ENCODE measurements at regions not wholly inside any gene's neighbourhood (a gene's known extent, or its start where the extent isn't known, plus 50 kb on each side); places are given as distances from the start of the nearest gene placed in this dataset.
"Not testable (repeated sequence)": the region's sequence is repeated elsewhere in the genome, so short reads cannot be mapped to it uniquely, and the experiment has no call there.

DNA sequence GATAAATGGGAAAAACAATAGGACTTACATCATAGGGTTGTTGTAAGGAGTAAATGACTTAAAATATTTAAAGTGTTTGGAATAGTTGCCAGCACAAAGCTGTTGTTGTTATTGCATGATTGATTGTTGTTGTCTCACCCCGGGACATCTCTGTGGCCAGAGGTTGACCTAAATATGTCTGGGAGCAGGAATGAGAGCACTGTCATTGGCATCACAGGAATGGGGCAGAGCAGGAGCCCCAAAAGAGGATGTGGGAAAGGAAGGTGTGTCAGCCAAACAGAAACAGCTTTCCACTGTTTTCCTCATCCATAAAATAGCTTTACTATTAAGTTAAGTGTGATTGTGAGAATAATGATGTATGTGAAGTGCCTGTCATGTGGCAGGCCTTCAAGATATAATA, 121.6 kb downstream of the TMEM168 start:
- Histone ChIP-seq H3K27me3 (no peaks in the 10 kb centered on the region), H3K4me3 (no peak overlapping the region), H3K9me3 (no peaks in the 10 kb centered on the region), H3K27ac (no peak overlapping the region), H3K36me3 (no peaks in the 10 kb centered on the region), H3K4me1 (no peaks in the 10 kb centered on the region)
- ATAC-seq: no peak
- DNase-seq: no peak
- WGBS, 2 donors: 65 to 74% methylated on average over 1 of the region's 1 CpG
- TF ChIP-seq, protein P1, sequence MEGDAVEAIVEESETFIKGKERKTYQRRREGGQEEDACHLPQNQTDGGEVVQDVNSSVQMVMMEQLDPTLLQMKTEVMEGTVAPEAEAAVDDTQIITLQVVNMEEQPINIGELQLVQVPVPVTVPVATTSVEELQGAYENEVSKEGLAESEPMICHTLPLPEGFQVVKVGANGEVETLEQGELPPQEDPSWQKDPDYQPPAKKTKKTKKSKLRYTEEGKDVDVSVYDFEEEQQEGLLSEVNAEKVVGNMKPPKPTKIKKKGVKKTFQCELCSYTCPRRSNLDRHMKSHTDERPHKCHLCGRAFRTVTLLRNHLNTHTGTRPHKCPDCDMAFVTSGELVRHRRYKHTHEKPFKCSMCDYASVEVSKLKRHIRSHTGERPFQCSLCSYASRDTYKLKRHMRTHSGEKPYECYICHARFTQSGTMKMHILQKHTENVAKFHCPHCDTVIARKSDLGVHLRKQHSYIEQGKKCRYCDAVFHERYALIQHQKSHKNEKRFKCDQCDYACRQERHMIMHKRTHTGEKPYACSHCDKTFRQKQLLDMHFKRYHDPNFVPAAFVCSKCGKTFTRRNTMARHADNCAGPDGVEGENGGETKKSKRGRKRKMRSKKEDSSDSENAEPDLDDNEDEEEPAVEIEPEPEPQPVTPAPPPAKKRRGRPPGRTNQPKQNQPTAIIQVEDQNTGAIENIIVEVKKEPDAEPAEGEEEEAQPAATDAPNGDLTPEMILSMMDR (IDR thresholded peaks at IDR 0.05): no peak
- intact Hi-C loops (cut with DNase I): loop anchor here in 1 of 10 donors (10.0 kb wide), 1 partner anchor 64 kb away; no protein-coding TSS in a partner anchor

GRCh38 chr7:112669306-112669705, 120.9 kb downstream of the TMEM168 start:
- no peak overlapping the region for H3K4me3 ChIP-seq
- H3K36me3 ChIP-seq: no peaks in the 10 kb centered on the region
- H3K27ac ChIP-seq: no peak overlapping the region
- intact Hi-C loops (cut with DNase I): loop anchor here in 1 of 10 donors (10.0 kb wide), 1 partner anchor 65 kb away; no protein-coding TSS in a partner anchor
- TF ChIP-seq, protein P1 (IDR thresholded peaks at IDR 0.05): no peak
- H3K9me3 ChIP-seq: no peaks in the 10 kb centered on the region
- no peaks in the 10 kb centered on the region for H3K4me1 ChIP-seq
- H3K27me3 ChIP-seq: no peaks in the 10 kb centered on the region
- DNase-seq: no peak
- ATAC-seq: no peak

DNA sequence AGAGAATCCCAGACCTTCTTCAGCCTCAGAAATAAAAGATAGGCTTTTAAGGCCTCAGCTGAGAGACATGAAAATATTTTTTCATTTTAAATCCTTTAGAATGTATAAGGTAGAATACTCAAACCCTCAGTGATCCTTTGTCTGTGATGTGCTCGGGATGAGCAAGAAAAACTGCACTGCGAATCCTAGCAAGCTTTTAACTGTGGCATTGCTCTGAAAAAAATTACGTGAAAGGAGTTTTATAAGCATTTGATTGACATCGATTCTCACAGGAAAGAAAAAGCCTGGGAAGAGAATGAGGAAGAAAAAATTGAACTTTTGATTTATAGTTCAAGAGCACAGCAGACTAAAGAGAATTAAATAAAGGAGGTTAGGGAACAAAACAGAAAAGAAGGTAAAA, 120.0 kb downstream of the TMEM168 start:
- intact Hi-C loops (cut with DNase I): no loop called here
- Histone ChIP-seq H3K9me3 (no peaks in the 10 kb centered on the region), H3K4me1 (no peaks in the 10 kb centered on the region), H3K4me3 (no peak overlapping the region), H3K27ac (no peak overlapping the region), H3K27me3 (no peaks in the 10 kb centered on the region), H3K36me3 (no peaks in the 10 kb centered on the region)
- DNase-seq (no peak), ATAC-seq (no peak)
- TF ChIP-seq, protein P1 (IDR thresholded peaks at IDR 0.05): no peak
- WGBS, 2 donors: 82 to 90% methylated on average over 4 of the region's 4 CpGs

DNA sequence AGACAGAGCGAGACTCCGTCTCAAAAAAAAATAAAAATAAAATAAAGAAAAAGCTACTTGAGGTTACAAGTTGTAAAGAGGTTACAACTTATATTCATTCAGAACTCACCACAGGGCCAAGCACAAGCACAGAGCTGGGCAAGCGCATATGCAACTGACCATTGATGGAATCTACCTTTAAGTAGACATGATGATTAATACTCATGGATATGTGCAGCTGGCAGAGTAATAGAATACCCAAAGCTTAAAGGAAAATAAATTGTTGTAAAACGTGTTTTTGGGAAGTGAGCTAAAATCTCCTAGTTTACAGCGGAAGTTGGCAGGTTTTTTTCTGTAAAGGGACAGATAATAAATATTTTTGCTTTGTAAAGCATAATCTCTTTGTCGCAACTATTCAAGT, 111.6 kb downstream of the TMEM168 start:
- Histone ChIP-seq H3K27me3 (no peaks in the 10 kb centered on the region), H3K36me3 (no peaks in the 10 kb centered on the region), H3K9me3 (no peaks in the 10 kb centered on the region), H3K27ac (no peak overlapping the region), H3K4me3 (no peak overlapping the region), H3K4me1 (no peaks in the 10 kb centered on the region)
- no peak for DNase-seq
- intact Hi-C loops (cut with DNase I): loop anchor here in 1 of 10 donors (5.0 kb wide), 1 partner anchor 1229 kb away; no protein-coding TSS in a partner anchor
- WGBS, 2 donors: 82 to 87% methylated on average over 6 of the region's 6 CpGs
- TF ChIP-seq, protein P1 (IDR thresholded peaks at IDR 0.05): no peak
- no peak for ATAC-seq

GRCh38 chr7:112689466-112690177, 100.6 kb downstream of the TMEM168 start:
- H3K4me3 ChIP-seq; H3K27ac ChIP-seq; H3K36me3 ChIP-seq; H3K27me3 ChIP-seq; DNase-seq; H3K4me1 ChIP-seq; ATAC-seq; intact Hi-C loops (cut with DNase I): not testable (repeated sequence)
- peaks cover 0 to 34% (median 0%) of the 10 kb centered on the region in 11 donors for H3K9me3 ChIP-seq
- 72 to 73% methylated on average over 6 of the region's 6 CpGs for WGBS, 2 donors
